GM12875 (cell line): ENCODE measurements at regions not wholly inside any gene's neighbourhood (a gene's known extent, or its start where the extent isn't known, plus 50 kb on each side); places are given as distances from the start of the nearest gene placed in this dataset.
"Not testable (repeated sequence)": the region's sequence is repeated elsewhere in the genome, so short reads cannot be mapped to it uniquely, and the experiment has no call there.

ENCODE experiments used
- H3K4me3 ChIP-seq: one replicate; pipeline ENCODE4 v1.5.1; 2011; ENCODE audit warnings: low read depth, low read length, control low read depth
- CTCF ChIP-seq: IDR thresholded peaks from 2 replicates; pipeline ENCODE4 v1.5.1; 2011; ENCODE audit warnings: low read depth, mild to moderate bottlenecking, control low read depth, inconsistent platforms, low read length, moderate library complexity, borderline replicate concordance; ENCODE audit not compliant: insufficient read depth

- no peak overlapping the region for H3K4me3 ChIP-seq
- TF ChIP-seq CTCF, result no peak
Observed at GRCh38 chr2:58319481-58319880, 78.4 kb upstream of the FANCL start.

- not testable (repeated sequence) for H3K4me3 ChIP-seq
Observed at GRCh38 chr2:58318949-58319348, 77.8 kb upstream of the FANCL start.

GRCh38 chr2:58313926-58314325 lies 72.8 kb upstream of the FANCL start:
- H3K4me3 ChIP-seq, result no peak overlapping the region
- no peak for TF ChIP-seq CTCF

GRCh38 chr2:58308435-58308834 lies 67.3 kb upstream of the FANCL start:
- H3K4me3 ChIP-seq, result no peak overlapping the region
- no peak for TF ChIP-seq CTCF

DNA sequence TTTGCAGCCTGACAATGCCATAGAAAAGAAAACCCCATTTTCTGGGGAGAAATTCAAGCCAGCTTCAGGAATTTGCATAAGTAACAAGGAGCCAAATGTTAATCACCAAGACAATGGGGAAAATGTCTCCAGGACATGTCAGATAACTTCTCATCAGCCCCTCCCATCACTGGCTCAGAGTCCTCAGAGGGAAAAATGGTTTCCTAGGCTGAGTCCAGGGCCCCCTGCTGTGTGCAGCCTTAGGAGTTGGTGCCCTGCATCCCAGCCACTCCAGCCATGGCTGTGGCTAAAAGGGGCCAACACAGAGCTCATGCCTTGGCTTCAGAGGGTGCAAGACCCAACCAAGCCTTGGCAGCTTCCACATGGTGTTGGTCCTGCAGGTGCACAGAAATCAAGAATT lies 63.7 kb upstream of the FANCL start:
- TF ChIP-seq CTCF, result no peak
- H3K4me3 ChIP-seq, result no peak overlapping the region

GRCh38 chr2:58299123-58299522 lies 58.0 kb upstream of the FANCL start:
- no peak for TF ChIP-seq CTCF

DNA sequence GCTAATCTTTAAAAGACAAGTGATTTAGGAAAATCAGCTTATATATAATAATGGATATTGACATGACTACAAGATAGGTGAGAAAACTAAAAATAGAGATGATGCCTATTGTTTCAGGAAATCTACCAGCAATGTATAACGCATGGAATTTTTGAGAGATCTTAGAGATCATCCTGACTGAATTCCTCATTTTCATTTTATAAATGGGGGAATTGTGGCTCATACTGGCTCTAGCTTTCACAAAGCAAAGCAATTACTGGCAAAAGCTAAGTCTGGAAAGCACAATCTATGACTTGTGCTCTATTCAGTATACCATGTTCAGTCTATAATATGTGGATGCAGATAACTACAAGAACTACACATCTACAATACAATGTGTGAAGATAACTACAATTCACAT lies 51.9 kb upstream of the FANCL start:
- H3K4me3 ChIP-seq, result no peak overlapping the region
- TF ChIP-seq CTCF, result no peak

More at GRCh38 chr2:58299123-58299522, 58.0 kb upstream of the FANCL start:
- H3K4me3 ChIP-seq, result no peak overlapping the region
